K562 (cell line): ENCODE measurements at regions not wholly inside any gene's neighbourhood (a gene's known extent, or its start where the extent isn't known, plus 50 kb on each side); places are given as distances from the start of the nearest gene placed in this dataset.
A peak's percentile ranks its signal among the peaks of the same experiment; 100 is the strongest.

Experiments used
- ATAC-seq: fragments of 200-7000 bp; cut with Tn5 transposase; 3 replicates; pipeline ENCODE4 v1.9.1; 2020; ENCODE audit warnings: moderate library complexity
- BruUV-seq: library from RNA; stranded (reverse); fragments of 400-500 nt; replicated peaks from 2 replicates; lab custom pipeline; 2021; lab: Mats Ljungman, UMichigan
- CTCF ChIA-PET: fragments of 300-600 bp; formaldehyde crosslinking; extraction: SDS; loops from one replicate; lab custom pipeline; 2021; ENCODE audit warnings: low intra/inter-chr PET ratio; lab: Yijun Ruan, JAX
- POLR2A ChIA-PET: fragments of 300-600, 350-650 bp; sonication (Branson Sonifier 250); formaldehyde crosslinking; extraction: SDS; loops from one replicate; lab custom pipeline; 2021; ENCODE audit warnings: antibody characterized with exemption, inconsistent platforms; lab: Yijun Ruan, JAX
- DNase-seq, 4 experiments: peaks; one replicate each; pipeline versions ENCODE4 v3.0.0 to v3.0.0-alpha.2; 2011 to 2018; ENCODE audit warnings: low spot score in 3 of 4, mixed read lengths in 3 of 4; ENCODE audit errors: extremely low read depth in 1 of 4
- FAIRE-seq: peaks from 2 replicates; lab custom pipeline; 2011; peaks lifted over from hg19 to GRCh38; lab: Jason Lieb, UNC
- H2AFZ ChIP-seq: 2 replicates; pipeline ENCODE4 v1.6.0; 2011; ENCODE audit warnings: low read depth, low read length, control low read depth, inconsistent platforms
- H3K27ac ChIP-seq: fragments of 200-600 bp; 3 replicates; pipeline ENCODE4 v1.8.0; 2011; ENCODE audit warnings: low read depth, mild to moderate bottlenecking, control low read depth, inconsistent platforms, low read length, moderate library complexity, mixed read lengths; ENCODE audit errors: extremely low read depth
- H3K27me3 ChIP-seq, 2 experiments: fragments of 300-600 bp in 1 of 2; 2 replicates in 1 of 2; 3 replicates in 1 of 2; pipeline versions ENCODE4 v1.6.0 to v1.8.0; 2011; ENCODE audit warnings: inconsistent platforms in 2 of 2, low read length in 2 of 2, mild to moderate bottlenecking in 1 of 2, mixed read lengths in 1 of 2, moderate library complexity in 1 of 2; ENCODE audit not compliant: control insufficient read depth in 2 of 2, insufficient read depth in 2 of 2
- H3K36me3 ChIP-seq: fragments of 300-600 bp; 3 replicates; pipeline ENCODE4 v1.8.0; 2011; ENCODE audit warnings: mild to moderate bottlenecking, low read length, inconsistent platforms; ENCODE audit not compliant: control insufficient read depth, insufficient read depth
- H3K4me1 ChIP-seq, 2 experiments: fragments of 200-600 bp in 1 of 2; replicated peaks in 1 of 2; 2 replicates in 1 of 2; 3 replicates in 1 of 2; pipeline versions ENCODE4 v1.5.1 to v1.8.0; 2011; ENCODE audit warnings: inconsistent platforms in 2 of 2, low read length in 2 of 2, mild to moderate bottlenecking in 1 of 2, mixed read lengths in 1 of 2, moderate library complexity in 1 of 2; ENCODE audit not compliant: control insufficient read depth in 2 of 2, insufficient read depth in 2 of 2
- H3K4me2 ChIP-seq: 2 replicates; pipeline ENCODE4 v1.6.1; 2011; ENCODE audit warnings: low read length, control low read depth, inconsistent platforms, mixed read lengths; ENCODE audit not compliant: insufficient read depth
- H3K4me3 ChIP-seq: fragments of 200-600 bp; sonication (generic), shearing (Covaris generic); 2 replicates; pipeline ENCODE4 v1.5.1; 2016; ENCODE audit warnings: control low read depth, inconsistent platforms
- H3K79me2 ChIP-seq: fragments of 200-600 bp; 3 replicates; pipeline ENCODE4 v1.8.0; 2011; ENCODE audit warnings: low read length, inconsistent platforms; ENCODE audit not compliant: control insufficient read depth, insufficient read depth
- H3K9ac ChIP-seq, 2 experiments: 2 replicates each; pipeline versions ENCODE4 v1.6.0 to v1.6.1; 2011; ENCODE audit warnings: low read depth in 2 of 2, low read length in 2 of 2, control low read depth in 1 of 2, inconsistent platforms in 1 of 2, mild to moderate bottlenecking in 1 of 2, mixed read lengths in 1 of 2; ENCODE audit not compliant: insufficient read depth in 1 of 2
- H3K9me1 ChIP-seq: one replicate; pipeline ENCODE4 v1.6.0; 2011; ENCODE audit warnings: inconsistent platforms, mild to moderate bottlenecking, low read length, moderate library complexity; ENCODE audit not compliant: control insufficient read depth, insufficient read depth
- H3K9me3 ChIP-seq: replicated peaks from 2 replicates; pipeline ENCODE4 v1.5.1; 2011; ENCODE audit warnings: low read depth, low read length, inconsistent platforms; ENCODE audit not compliant: control insufficient read depth, insufficient read depth
- H4K20me1 ChIP-seq: replicated peaks from 2 replicates; pipeline ENCODE4 v1.6.1; 2011; ENCODE audit warnings: low read length, inconsistent platforms, mixed read lengths; ENCODE audit not compliant: control insufficient read depth, insufficient read depth
- CCAR2 ChIP-seq: fragments of 200-400 bp; formaldehyde crosslinking; IDR thresholded peaks from 2 replicates; pipeline ENCODE4 v1.6.1; 2017; ENCODE audit warnings: mild to moderate bottlenecking, low read depth, low read length
- CTCF ChIP-seq, 3 experiments: IDR thresholded peaks in 2 of 3; conservative IDR thresholded peaks in 1 of 3; 2 replicates each; pipeline ENCODE4 v1.5.1; 2011 to 2012; ENCODE audit warnings: low read length in 3 of 3, mild to moderate bottlenecking in 3 of 3, control low read depth in 2 of 3, improper control_type of control experiment in 1 of 3, inconsistent platforms in 1 of 3, low read depth in 1 of 3, mixed read lengths in 1 of 3, moderate library complexity in 1 of 3; ENCODE audit not compliant: insufficient read depth in 2 of 3
- HEY1 ChIP-seq: fragments of 250-450 bp; sonication (Bioruptor Pico); IDR thresholded peaks from 2 replicates; pipeline ENCODE4 v1.5.0; 2020; ENCODE audit warnings: mild to moderate bottlenecking, moderate library complexity, borderline replicate concordance
- NCOA1 ChIP-seq: fragments of 450-650 bp; IDR thresholded peaks from 2 replicates; pipeline ENCODE4 v1.6.1; 2016; ENCODE audit warnings: low read depth
- THRAP3 ChIP-seq: fragments of 450-650 bp; IDR thresholded peaks from 2 replicates; pipeline ENCODE4 v1.6.1; 2016; ENCODE audit warnings: mild to moderate bottlenecking, inconsistent platforms, borderline replicate concordance
- WGBS: fragments of 100-300 bp; shearing (Covaris generic); methylation state at CpG from one replicate; pipeline ENCODE4 v1.1.6; 2016; ENCODE audit warnings: low coverage, mixed read lengths; ENCODE audit not compliant: insufficient coverage; ENCODE audit errors: missing lambda C conversion rate; 5-methylcytosine and 5-hydroxymethylcytosine counted together
- in situ Hi-C: fragments of 300-500 bp; cut with MboI; formaldehyde crosslinking; loops from 4 replicates; pipeline ENCODE4 v1.15.0; 2018; ENCODE audit warnings: inconsistent platforms, mixed read lengths
- intact Hi-C: fragments of 100-400 bp; cut with micrococcal nuclease; formaldehyde crosslinking; loops from 2 replicates; pipeline ENCODE4 v1.14.2; 2022

GRCh38 chr18:7367336-7367735 lies 136.4 kb downstream of the LRRC30 start:
- Histone ChIP-seq H3K9me3 (no peaks in the 10 kb centered on the region), H3K27ac (no peak overlapping the region), H3K4me3 (no peak overlapping the region), H4K20me1 (no peaks in the 10 kb centered on the region), H3K79me2 (no peaks in the 10 kb centered on the region), H3K4me2 (no peak overlapping the region), H3K9ac (no peak overlapping the region), H3K36me3 (no peaks in the 10 kb centered on the region), H3K9me1 (no peaks in the 10 kb centered on the region), H3K4me1 (no peaks in the 10 kb centered on the region), H2AFZ (no peak overlapping the region), H3K27me3 (no peaks in the 10 kb centered on the region; a peak in 1 of 5 replicates)
- 2% methylated on average over 7 of the region's 7 CpGs for WGBS
- FAIRE-seq (no peak), DNase-seq (peak in 2 of 4 experiments; percentile 10 to 16), ATAC-seq (0 out of 3 replicates have a peak, but pooled peaks have one; percentile 48)
- CTCF ChIA-PET: no interaction called here
- POLR2A ChIA-PET: interaction anchor here (0.7 kb wide), 2 partner anchors 117 to 1921 kb away, joined by 3 read pairs; no protein-coding TSS in a partner anchor
- TF ChIP-seq CTCF (IDR thresholded peaks at IDR 0.05 in 2 of 3, conservative IDR thresholded peaks at IDR 0.05 in 1 of 3; ENCODE audit: insufficient read depth in 2 of 3, low read depth in 1 of 3, low read length in 3 of 3): 0 out of 6 replicates have a peak, but pooled peaks of 1 of the 3 experiments have one; percentile 16
- TF ChIP-seq CCAR2: no peak
- intact Hi-C loops (no loop called here), in situ Hi-C loops (no loop called here)
- no TSS peak for BruUV-seq

- FAIRE-seq: no peak
- no peak for ATAC-seq
- ChIA-PET CTCF (no interaction called here), POLR2A (interaction anchor here (0.6 kb wide), 1 partner anchor 369 kb away, joined by 3 read pairs; no protein-coding TSS in a partner anchor)
- no peak overlapping the region for H3K9ac ChIP-seq
- H3K9me3 ChIP-seq: no peaks in the 10 kb centered on the region
- no peaks in the 10 kb centered on the region for H3K36me3 ChIP-seq
- H3K27me3 ChIP-seq: no peaks in the 10 kb centered on the region; a peak in 1 of 5 replicates
- H3K27ac ChIP-seq: no peak overlapping the region
- H3K4me2 ChIP-seq: no peak overlapping the region
- H3K4me1 ChIP-seq: no peaks in the 10 kb centered on the region
- H3K79me2 ChIP-seq: no peaks in the 10 kb centered on the region
- no peaks in the 10 kb centered on the region for H3K9me1 ChIP-seq
- intact Hi-C loops (no loop called here), in situ Hi-C loops (no loop called here)
- no peaks in the 10 kb centered on the region for H4K20me1 ChIP-seq
- H2AFZ ChIP-seq: no peak overlapping the region
- 2% methylated on average over 7 of the region's 7 CpGs for WGBS
- no peak for TF ChIP-seq NCOA1
- no peak for TF ChIP-seq THRAP3
- no peak for TF ChIP-seq HEY1
- no peak for DNase-seq
- H3K4me3 ChIP-seq: no peak overlapping the region
- no TSS peak for BruUV-seq
These were observed 138.1 kb downstream of the LRRC30 start for GRCh38 chr18:7369006-7369405.
